OCI-LY7 (cell line): ENCODE measurements at regions not wholly inside any gene's neighbourhood (a gene's known extent, or its start where the extent isn't known, plus 50 kb on each side); places are given as distances from the start of the nearest gene placed in this dataset.

Source experiments
- BruUV-seq: library from RNA; stranded (reverse); fragments of 400-500 nt; replicated peaks from 2 replicates; lab custom pipeline; 2021; lab: Mats Ljungman, UMichigan
- CTCF ChIA-PET: fragments of 300-600 bp; sonication (Branson Sonifier 250); formaldehyde crosslinking; loops from one replicate; lab custom pipeline; 2022; ENCODE audit warnings: antibody characterized with exemption; ENCODE audit not compliant: unreplicated experiment; lab: Charles Lee
- POLR2A ChIA-PET: fragments of 300-600 bp; sonication (Branson Sonifier 250); formaldehyde crosslinking; loops from one replicate; lab custom pipeline; 2022; ENCODE audit warnings: antibody characterized with exemption; lab: Charles Lee
- DNase-seq: peaks from one replicate; pipeline ENCODE4 v3.0.0-alpha.2; 2015; ENCODE audit warnings: low spot score
- H2AFZ ChIP-seq: fragments of 200-600 bp; sonication (generic), shearing (Covaris generic); 2 replicates; pipeline ENCODE4 v1.6.1; 2014; ENCODE audit warnings: mild to moderate bottlenecking, antibody characterized with exemption, low read length, moderate library complexity
- H3K27ac ChIP-seq: fragments of 200-600 bp; sonication (generic); 2 replicates; pipeline ENCODE4 v1.5.1; 2014; ENCODE audit warnings: mixed run types, low read depth, mild to moderate bottlenecking, moderate library complexity, low read length, inconsistent platforms; ENCODE audit not compliant: poor library complexity, severe bottlenecking
- H3K36me3 ChIP-seq: fragments of 200-600 bp; sonication (generic); 2 replicates; pipeline ENCODE4 v1.6.1; 2014; ENCODE audit warnings: mild to moderate bottlenecking, antibody characterized with exemption, low read length, moderate library complexity, mixed read lengths; ENCODE audit not compliant: insufficient read depth
- H3K4me1 ChIP-seq: fragments of 200-600 bp; sonication (generic); 2 replicates; pipeline ENCODE4 v1.5.1; 2014; ENCODE audit warnings: mild to moderate bottlenecking, low read length; ENCODE audit not compliant: insufficient read depth, poor library complexity, severe bottlenecking
- H3K4me2 ChIP-seq: fragments of 200-600 bp; sonication (generic); 2 replicates; pipeline ENCODE4 v1.6.1; 2014; ENCODE audit warnings: mild to moderate bottlenecking, low read length
- H3K4me3 ChIP-seq: fragments of 200-600 bp; sonication (generic); 2 replicates; pipeline ENCODE4 v1.5.1; 2014; ENCODE audit warnings: mild to moderate bottlenecking, low read depth, low read length; ENCODE audit not compliant: poor library complexity, severe bottlenecking
- H3K79me2 ChIP-seq: fragments of 200-600 bp; sonication (generic); 2 replicates; pipeline ENCODE4 v1.6.1; 2016; ENCODE audit warnings: low read depth, mild to moderate bottlenecking, low read length, moderate library complexity, mixed read lengths; ENCODE audit not compliant: insufficient read depth
- H3K9me2 ChIP-seq: fragments of 200-600 bp; sonication (generic); 2 replicates; pipeline ENCODE4 v1.6.1; 2016; ENCODE audit warnings: mild to moderate bottlenecking, low read length, mixed read lengths; ENCODE audit not compliant: insufficient read depth
- H3K9me3 ChIP-seq: fragments of 200-600 bp; sonication (generic); 2 replicates; pipeline ENCODE4 v1.6.1; 2014; ENCODE audit warnings: mild to moderate bottlenecking, mixed run types, low read length, mixed read lengths
- H4K20me1 ChIP-seq: fragments of 200-600 bp; sonication (generic); 2 replicates; pipeline ENCODE4 v1.6.1; 2014; ENCODE audit warnings: mild to moderate bottlenecking, antibody characterized with exemption, low read length, moderate library complexity, mixed read lengths; ENCODE audit not compliant: insufficient read depth
- EZH2phosphoT487 ChIP-seq: fragments of 200-600 bp; sonication (generic); IDR thresholded peaks from 2 replicates; pipeline ENCODE4 v1.6.1; 2018; ENCODE audit warnings: low read depth, borderline replicate concordance, mild to moderate bottlenecking, mixed run types, antibody characterized with exemption, low read length, moderate library complexity, mixed read lengths
- intact Hi-C: fragments of 100-400 bp; cut with micrococcal nuclease; formaldehyde crosslinking; loops from one replicate; pipeline ENCODE4 v1.10.0; 2022; ENCODE audit not compliant: unreplicated experiment
- TF ChIP-seq, protein P1 (sequence below): fragments of 200-600 bp; sonication (generic); conservative IDR thresholded peaks from 2 replicates; pipeline ENCODE4 v1.5.1; 2014; ENCODE audit warnings: mild to moderate bottlenecking, antibody characterized with exemption, low read length, moderate library complexity, mixed read lengths

- no peak overlapping the region for H2AFZ ChIP-seq
- BruUV-seq, result no TSS peak
- no peak overlapping the region for H3K4me3 ChIP-seq
- DNase-seq, result no peak
- no peaks in the 10 kb centered on the region for H3K9me3 ChIP-seq
- H3K9me2 ChIP-seq, result no peaks in the 10 kb centered on the region
- POLR2A ChIA-PET, result no interaction called here
- TF ChIP-seq EZH2phosphoT487, result no peak
- TF ChIP-seq, protein P1, sequence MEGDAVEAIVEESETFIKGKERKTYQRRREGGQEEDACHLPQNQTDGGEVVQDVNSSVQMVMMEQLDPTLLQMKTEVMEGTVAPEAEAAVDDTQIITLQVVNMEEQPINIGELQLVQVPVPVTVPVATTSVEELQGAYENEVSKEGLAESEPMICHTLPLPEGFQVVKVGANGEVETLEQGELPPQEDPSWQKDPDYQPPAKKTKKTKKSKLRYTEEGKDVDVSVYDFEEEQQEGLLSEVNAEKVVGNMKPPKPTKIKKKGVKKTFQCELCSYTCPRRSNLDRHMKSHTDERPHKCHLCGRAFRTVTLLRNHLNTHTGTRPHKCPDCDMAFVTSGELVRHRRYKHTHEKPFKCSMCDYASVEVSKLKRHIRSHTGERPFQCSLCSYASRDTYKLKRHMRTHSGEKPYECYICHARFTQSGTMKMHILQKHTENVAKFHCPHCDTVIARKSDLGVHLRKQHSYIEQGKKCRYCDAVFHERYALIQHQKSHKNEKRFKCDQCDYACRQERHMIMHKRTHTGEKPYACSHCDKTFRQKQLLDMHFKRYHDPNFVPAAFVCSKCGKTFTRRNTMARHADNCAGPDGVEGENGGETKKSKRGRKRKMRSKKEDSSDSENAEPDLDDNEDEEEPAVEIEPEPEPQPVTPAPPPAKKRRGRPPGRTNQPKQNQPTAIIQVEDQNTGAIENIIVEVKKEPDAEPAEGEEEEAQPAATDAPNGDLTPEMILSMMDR, result no peak
- H3K79me2 ChIP-seq, result no peaks in the 10 kb centered on the region
- no peaks in the 10 kb centered on the region for H4K20me1 ChIP-seq
- no peaks in the 10 kb centered on the region for H3K36me3 ChIP-seq
- H3K4me2 ChIP-seq, result no peak overlapping the region
- H3K27ac ChIP-seq, result no peak overlapping the region
- no peaks in the 10 kb centered on the region for H3K4me1 ChIP-seq
- CTCF ChIA-PET, result no interaction called here
- intact Hi-C loops, result no loop called here
These were observed 346.8 kb downstream of the CYP26B1 start for GRCh38 chr2:71800851-71801250.

DNA sequence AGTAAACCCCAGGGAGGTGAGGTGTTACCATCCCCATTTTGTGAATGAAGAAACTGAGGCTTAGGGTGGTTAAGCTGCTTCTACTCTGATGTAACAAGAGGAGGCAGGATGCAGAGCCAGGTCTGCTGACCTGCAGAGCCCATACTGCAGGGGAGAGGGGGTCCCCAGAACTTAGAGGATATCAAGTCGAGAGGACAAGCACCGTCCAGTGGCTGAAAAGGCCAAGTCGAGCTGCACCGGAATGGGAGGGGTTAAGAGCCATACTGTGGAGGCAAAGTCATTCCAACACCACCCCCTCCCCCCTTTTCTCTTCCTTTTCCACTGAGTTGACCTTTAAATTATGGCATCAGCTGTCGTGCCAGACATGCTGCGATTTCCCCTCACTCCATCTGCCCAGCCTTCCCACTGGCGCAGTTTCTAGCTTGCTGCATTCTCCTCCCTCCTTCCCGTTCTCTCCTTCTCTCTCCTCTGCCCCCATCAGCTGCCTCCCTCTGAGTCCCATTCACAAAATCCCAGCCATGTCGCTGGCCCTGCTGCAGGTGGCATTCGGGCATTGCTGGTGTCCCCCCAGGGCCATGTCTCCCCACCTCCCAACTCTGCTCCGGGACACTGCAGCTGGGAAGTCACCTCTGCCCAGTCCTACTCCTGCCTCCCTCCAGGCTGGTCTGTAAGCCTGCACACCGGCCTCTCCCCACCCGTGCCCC lies 346.9 kb downstream of the DYSF start:
- TF ChIP-seq EZH2phosphoT487, result no peak
- TF ChIP-seq, protein P1, result no peak
- POLR2A ChIA-PET, result interaction anchor here (1.3 kb wide), 1 partner anchor 10 kb away, joined by 3 read pairs; no protein-coding TSS in a partner anchor
- BruUV-seq, result no TSS peak

GRCh38 chr2:71799013-71799575 lies 345.7 kb downstream of the DYSF start:
- H3K9me3 ChIP-seq, result no peaks in the 10 kb centered on the region
- ChIA-PET POLR2A (interaction anchor here (1.3 kb wide), 1 partner anchor 11 kb away, joined by 3 read pairs; no protein-coding TSS in a partner anchor), CTCF (no interaction called here)
- BruUV-seq, result no TSS peak
- DNase-seq, result no peak
- no peaks in the 10 kb centered on the region for H3K36me3 ChIP-seq
- no peaks in the 10 kb centered on the region for H3K4me1 ChIP-seq
- H3K9me2 ChIP-seq, result no peaks in the 10 kb centered on the region
- H3K79me2 ChIP-seq, result no peaks in the 10 kb centered on the region
- intact Hi-C loops, result no loop called here
- no peak overlapping the region for H3K27ac ChIP-seq
- no peaks in the 10 kb centered on the region for H4K20me1 ChIP-seq
- no peak overlapping the region for H3K4me2 ChIP-seq
- H3K4me3 ChIP-seq, result no peak overlapping the region
- TF ChIP-seq, protein P1, result no peak
- no peak for TF ChIP-seq EZH2phosphoT487
- no peak overlapping the region for H2AFZ ChIP-seq

More for the DNA sequence above, 346.9 kb downstream of the DYSF start:
- no peak overlapping the region for H2AFZ ChIP-seq
- H3K4me3 ChIP-seq, result no peak overlapping the region
- intact Hi-C loops, result no loop called here
- H3K27ac ChIP-seq, result no peak overlapping the region
- H3K9me2 ChIP-seq, result no peaks in the 10 kb centered on the region
- H3K79me2 ChIP-seq, result no peaks in the 10 kb centered on the region
- no peak overlapping the region for H3K4me2 ChIP-seq
- no peak for DNase-seq
- no peaks in the 10 kb centered on the region for H4K20me1 ChIP-seq
- H3K9me3 ChIP-seq, result no peaks in the 10 kb centered on the region
- CTCF ChIA-PET, result no interaction called here
- H3K36me3 ChIP-seq, result no peaks in the 10 kb centered on the region
- H3K4me1 ChIP-seq, result no peaks in the 10 kb centered on the region
